BE2C (cell line): ENCODE measurements at regions not wholly inside any gene's neighbourhood (a gene's known extent, or its start where the extent isn't known, plus 50 kb on each side); places are given as distances from the start of the nearest gene placed in this dataset.

ENCODE experiments used
- DNase-seq: peaks from one replicate; pipeline ENCODE4 v3.0.0-alpha.2; 2020
- H3K27me3 ChIP-seq: fragments of 250-450 bp; sonication (Bioruptor Pico); 2 replicates; pipeline ENCODE4 v1.5.1; 2020; ENCODE audit warnings: mild to moderate bottlenecking
- H3K36me3 ChIP-seq: fragments of 250-450 bp; sonication (Bioruptor Pico); 2 replicates; pipeline ENCODE4 v1.5.1; 2020; ENCODE audit warnings: mild to moderate bottlenecking
- H3K4me1 ChIP-seq: fragments of 250-450 bp; sonication (Bioruptor Pico); 2 replicates; pipeline ENCODE4 v1.5.1; 2020
- H3K4me3 ChIP-seq: 2 replicates; pipeline ENCODE4 v1.5.1; 2011; ENCODE audit warnings: low read depth, low read length
- H3K9me3 ChIP-seq: fragments of 250-450 bp; sonication (Bioruptor Pico); 2 replicates; pipeline ENCODE4 v1.5.1; 2020
- CTCF ChIP-seq: IDR thresholded peaks from 2 replicates; pipeline ENCODE4 v1.5.1; 2012; ENCODE audit warnings: mild to moderate bottlenecking, low read depth, low read length

- no peak overlapping the region for H3K4me3 ChIP-seq
- no peak for TF ChIP-seq CTCF
- H3K9me3 ChIP-seq = no peaks in the 10 kb centered on the region
- no peaks in the 10 kb centered on the region for H3K4me1 ChIP-seq
- H3K27me3 ChIP-seq = no peaks in the 10 kb centered on the region
- no peaks in the 10 kb centered on the region for H3K36me3 ChIP-seq
- no peak for DNase-seq
Observed at GRCh38 chrX:120021927-120022326, 55.6 kb downstream of the RHOXF2B start.

- Histone ChIP-seq H3K4me1 (no peaks in the 10 kb centered on the region), H3K36me3 (no peaks in the 10 kb centered on the region), H3K27me3 (peaks cover 11% of the 10 kb centered on the region), H3K9me3 (no peaks in the 10 kb centered on the region), H3K4me3 (no peak overlapping the region)
- DNase-seq = no peak
- TF ChIP-seq CTCF = no peak
Observed at GRCh38 chrX:120020305-120020704, 57.2 kb downstream of the RHOXF2B start.

GRCh38 chrX:120016068-120016441 lies 61.4 kb downstream of the RHOXF2B start:
- H3K4me1 ChIP-seq = no peaks in the 10 kb centered on the region
- H3K4me3 ChIP-seq = no peak overlapping the region
- no peak for DNase-seq
- TF ChIP-seq CTCF = no peak
- H3K36me3 ChIP-seq = no peaks in the 10 kb centered on the region
- H3K9me3 ChIP-seq = no peaks in the 10 kb centered on the region
- peaks cover 15% of the 10 kb centered on the region for H3K27me3 ChIP-seq

- Histone ChIP-seq H3K4me3 (no peak overlapping the region), H3K36me3 (no peaks in the 10 kb centered on the region), H3K9me3 (no peaks in the 10 kb centered on the region), H3K4me1 (no peaks in the 10 kb centered on the region), H3K27me3 (peaks cover 15% of the 10 kb centered on the region)
- TF ChIP-seq CTCF = no peak
- DNase-seq = no peak
Observed at GRCh38 chrX:120015145-120016067, 62.1 kb downstream of the RHOXF2B start.

DNA sequence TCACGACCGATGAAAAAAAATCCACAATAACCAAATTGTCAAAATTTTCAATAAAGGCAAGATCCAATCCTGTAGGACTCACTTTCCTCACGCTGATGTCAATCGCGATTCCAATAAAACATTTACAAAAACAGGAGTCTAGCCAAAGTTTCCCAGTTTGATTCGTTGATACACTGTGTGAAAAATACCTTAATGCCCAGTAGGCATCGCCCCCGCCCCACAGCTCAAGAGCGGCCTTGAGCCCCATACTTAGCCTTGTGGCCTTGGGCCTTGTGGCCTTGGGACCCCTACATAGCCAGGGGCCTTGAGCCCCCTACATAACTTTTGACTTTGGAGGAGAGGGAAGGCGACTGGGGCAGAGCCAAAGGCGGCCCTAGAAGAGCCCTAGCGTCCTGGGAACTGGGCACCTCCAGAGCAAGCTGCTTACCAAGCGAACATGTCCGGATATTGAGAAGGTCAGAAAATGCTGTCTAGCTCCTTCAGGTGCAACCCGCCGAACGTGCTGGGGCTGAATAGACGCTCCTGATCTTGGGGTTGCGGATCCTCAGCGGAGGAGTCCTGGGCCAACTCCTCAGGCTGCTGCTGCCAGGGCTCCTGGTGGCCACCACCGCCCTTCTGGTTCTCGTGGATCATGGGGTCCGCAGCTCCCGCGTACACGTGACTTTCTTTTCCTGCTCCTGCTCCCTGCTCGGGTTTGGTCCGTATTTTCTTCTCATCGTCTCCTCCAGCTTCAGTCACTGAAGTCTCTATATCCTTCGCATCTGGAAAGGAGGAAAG lies 62.9 kb downstream of the RHOXF2B start:
- H3K4me3 ChIP-seq = no peak overlapping the region
- no peak for DNase-seq
- H3K27me3 ChIP-seq = peaks cover 15% of the 10 kb centered on the region
- H3K4me1 ChIP-seq = no peaks in the 10 kb centered on the region
- no peaks in the 10 kb centered on the region for H3K36me3 ChIP-seq
- H3K9me3 ChIP-seq = no peaks in the 10 kb centered on the region
- TF ChIP-seq CTCF = no peak

DNA sequence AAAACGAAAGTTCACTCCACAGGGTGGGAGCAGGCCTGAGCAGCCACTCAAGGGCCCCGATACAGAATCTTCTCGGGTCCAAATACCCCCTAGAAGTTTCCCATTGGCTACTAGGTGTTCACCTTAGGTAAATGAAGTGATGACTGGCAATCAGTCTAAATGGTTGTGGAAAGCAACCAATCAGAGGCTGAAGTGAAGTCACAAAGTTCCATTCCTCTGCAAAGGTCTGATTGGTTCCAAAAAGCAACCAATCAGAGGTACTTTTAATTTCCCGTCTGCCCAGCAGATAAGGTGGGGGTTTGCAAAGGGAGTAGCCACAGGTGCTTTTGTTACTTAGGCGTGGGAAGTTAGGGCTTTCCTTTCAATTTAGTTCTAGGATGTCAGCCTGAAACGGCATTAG lies 58.2 kb upstream of the NKAP start:
- no peak for TF ChIP-seq CTCF
- Histone ChIP-seq H3K9me3 (no peaks in the 10 kb centered on the region), H3K27me3 (peaks cover 41% of the 10 kb centered on the region), H3K4me1 (no peaks in the 10 kb centered on the region), H3K4me3 (no peak overlapping the region), H3K36me3 (no peaks in the 10 kb centered on the region)
- DNase-seq = no peak
